NCI-H1417 treated with DMSO at 0.1 percent for 48 hours (cell line): ENCODE measurements at regions not wholly inside any gene's neighbourhood (a gene's known extent, or its start where the extent isn't known, plus 50 kb on each side); places are given as distances from the start of the nearest gene placed in this dataset.

Source experiments
- DNase-seq: peaks from one replicate; lab custom pipeline; 2025; lab: John Stamatoyannopoulos, UW

- no peak for DNase-seq
Observed at GRCh38 chr1:79398501-79398900, 392.0 kb upstream of the ADGRL4 start.

DNA sequence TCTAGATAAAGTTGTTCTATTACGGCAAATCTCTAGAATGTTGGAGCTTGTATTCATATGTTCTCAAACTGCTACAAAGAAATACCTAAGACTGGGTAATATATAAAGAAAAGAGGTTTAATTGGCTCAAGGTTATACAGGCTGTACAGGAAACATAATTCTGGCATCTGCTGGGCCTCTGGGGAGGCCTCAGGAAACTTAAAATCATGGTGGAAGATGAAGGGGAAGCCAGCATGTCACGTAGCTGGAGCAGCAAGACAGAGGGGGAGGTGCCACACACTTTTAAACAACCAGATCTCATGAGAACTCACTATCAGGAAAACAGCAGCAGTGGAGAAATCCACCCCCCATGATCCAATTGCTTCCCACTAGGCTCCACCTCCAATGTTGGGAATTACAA is 390.4 kb upstream of the ADGRL4 start:
- DNase-seq = no peak

- DNase-seq = no peak
Observed at GRCh38 chr1:79388694-79389361, 382.3 kb upstream of the ADGRL4 start.

DNA sequence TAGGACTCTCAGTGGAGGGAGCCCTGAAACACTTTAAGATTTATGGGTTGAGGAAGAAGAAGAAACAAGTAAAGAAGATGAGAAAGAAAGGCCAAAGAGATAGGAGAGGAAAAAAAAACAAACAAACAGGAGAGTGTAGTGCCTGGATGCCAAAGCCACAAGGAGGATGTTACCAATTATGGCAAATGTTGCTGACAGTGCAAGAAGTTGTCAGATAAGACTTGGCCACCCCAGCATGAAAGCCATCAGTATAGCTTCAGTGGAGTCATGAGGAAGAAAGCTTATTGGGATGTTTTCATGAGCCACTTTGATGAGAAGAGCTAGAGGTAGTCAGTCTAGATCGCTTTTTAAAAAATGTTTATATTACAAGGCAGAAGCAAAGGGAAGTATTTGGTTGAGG is 380.2 kb upstream of the ADGRL4 start:
- no peak for DNase-seq

DNA sequence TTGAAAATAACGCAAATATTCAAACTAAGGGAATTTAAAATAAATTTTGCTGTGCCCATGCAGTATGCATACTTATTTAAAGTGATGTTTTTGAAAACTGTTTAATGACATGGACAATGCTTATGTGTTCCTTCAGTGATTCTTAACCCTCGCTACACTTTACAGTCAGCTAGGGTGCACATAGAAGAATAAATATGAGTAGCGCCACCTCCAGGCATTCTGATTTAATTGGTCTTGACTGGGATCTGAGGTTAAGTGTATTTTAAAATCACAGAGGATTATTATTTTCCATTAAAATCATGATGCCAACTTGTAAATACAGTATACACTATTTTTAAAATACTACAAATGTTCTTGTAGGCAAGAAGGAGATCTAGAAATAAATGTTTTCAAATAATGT is 373.5 kb upstream of the ADGRL4 start:
- no peak for DNase-seq

DNA sequence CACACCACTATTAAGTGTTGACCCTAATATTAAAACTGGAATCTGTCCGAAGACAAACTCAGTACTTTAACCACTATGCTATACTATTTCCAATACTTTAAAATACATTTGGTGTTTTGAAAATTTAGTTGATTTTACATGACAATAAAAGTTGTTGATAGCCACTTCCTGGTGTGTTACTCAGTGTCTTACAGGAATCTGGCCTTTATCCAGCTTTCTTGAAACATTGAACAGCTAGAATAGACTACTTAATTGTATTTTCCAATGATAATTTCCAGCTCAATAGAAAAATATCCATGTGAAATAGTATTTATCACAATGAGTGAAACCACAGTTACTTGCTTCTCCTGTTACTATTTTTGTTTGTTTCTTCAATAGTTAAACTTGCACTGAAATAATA is 369.6 kb upstream of the ADGRL4 start:
- DNase-seq = no peak

DNA sequence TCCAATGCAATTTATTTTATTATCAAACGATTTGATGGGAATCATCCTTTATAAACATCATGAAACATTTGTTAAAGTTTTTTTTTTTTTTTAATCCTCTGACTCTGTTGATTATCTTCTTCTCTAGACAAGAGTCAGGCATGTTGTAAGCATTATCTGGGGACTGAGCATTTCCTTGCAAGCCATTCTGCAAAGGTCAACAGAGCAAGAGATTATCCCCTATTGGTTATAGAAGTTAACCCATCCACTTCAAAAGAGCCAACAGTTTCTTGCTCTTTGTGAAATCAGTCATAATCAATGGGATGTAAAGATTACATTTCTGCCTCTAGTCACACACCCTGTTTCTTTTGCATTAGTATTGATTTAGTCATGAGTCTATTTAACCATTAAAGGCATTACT is 368.8 kb upstream of the ADGRL4 start:
- no peak for DNase-seq

DNA sequence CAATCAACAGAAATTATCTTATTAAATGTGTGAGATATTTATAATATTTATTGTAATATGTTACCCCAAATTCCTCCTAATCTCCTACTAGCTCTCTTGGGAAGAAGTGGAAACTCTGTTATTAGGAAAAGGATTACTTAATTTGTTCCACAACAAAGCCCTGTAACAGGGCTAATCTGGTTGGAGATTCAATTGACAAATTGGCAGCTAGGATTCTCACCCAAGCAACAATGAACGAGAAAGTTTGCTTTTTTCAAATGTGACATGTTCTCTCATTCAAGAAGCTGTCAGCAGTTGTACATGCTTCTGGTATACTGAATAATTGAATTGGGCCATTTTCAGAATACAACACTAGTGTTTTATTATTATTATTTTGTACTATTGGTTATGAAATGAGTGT is 367.9 kb upstream of the ADGRL4 start:
- DNase-seq = no peak

DNA sequence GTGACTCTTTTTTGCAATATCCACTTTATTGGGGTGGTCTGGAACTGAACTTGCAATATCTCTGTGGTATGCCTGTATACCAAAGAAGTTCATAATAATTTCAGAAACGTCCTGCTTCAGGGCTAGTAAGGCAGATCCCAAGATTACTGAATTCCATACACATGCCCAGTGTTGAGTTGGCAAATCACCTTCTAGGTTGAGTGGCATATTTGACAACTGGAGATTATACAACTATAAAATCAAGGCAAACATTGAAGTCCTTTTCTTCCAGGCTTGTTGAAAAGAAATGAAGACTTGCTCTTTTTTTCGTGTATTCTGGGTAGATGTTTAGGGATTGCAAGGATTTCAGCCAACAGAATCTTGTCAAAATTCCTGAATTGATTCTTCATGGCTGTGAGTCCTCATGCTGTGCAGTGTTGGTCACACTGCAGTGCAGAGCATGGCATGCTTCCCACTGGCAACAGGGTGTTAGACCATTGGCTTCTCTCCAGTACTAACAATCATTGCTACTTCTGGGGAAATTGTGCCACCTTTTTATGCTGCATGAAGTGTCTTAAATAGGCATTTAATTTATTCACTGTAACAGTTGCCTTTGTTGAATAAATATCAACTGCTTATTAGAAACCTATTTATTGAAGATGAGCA is 367.1 kb upstream of the ADGRL4 start:
- no peak for DNase-seq

GRCh38 chr1:79371802-79372201 is 365.3 kb upstream of the ADGRL4 start:
- DNase-seq = no peak

DNA sequence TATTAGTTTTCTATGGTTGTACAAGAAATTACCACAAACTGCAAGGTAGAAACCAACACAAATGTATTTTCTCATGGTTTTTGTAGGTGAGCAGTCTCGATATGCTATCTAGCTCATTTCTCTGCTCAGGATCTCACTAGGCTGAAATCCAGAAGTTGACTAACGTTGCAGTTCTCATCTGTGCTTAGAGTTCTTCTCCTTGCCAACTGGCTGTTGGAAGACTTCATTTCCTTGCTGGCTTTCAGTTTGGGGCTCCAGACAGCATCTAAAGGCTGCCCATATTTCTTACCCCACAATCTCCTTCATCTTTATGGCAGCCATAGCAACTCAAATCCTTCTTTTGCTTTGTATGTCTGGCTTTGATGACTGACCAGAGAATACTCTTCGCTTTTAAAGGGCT is 362.6 kb upstream of the ADGRL4 start:
- DNase-seq = no peak

DNA sequence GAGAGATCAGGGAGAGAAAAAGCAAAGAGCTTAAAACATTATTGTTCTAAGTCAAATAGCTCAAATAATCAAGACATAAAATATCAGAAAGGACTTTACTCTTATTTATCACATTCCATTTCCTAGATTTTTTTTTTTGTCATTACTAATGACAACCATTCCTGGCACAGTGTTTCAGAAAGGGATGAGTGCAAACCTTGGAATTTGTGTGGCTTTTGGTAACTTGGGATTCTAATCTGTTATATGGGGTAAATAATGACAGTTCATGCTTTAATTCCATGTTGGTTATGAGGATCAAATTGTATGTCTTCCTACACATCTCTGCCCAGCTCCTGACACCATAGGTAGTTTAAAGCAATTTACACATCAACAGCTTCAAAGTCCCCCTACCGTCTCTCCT is 358.4 kb upstream of the ADGRL4 start:
- no peak for DNase-seq

GRCh38 chr1:79363430-79363829 is 356.9 kb upstream of the ADGRL4 start:
- peak; percentile 57 for DNase-seq

GRCh38 chr1:79362470-79362869 is 355.9 kb upstream of the ADGRL4 start:
- no peak for DNase-seq

- DNase-seq = no peak
Observed at GRCh38 chr1:79355090-79355489, 348.6 kb upstream of the ADGRL4 start.

GRCh38 chr1:79353224-79353623 is 346.7 kb upstream of the ADGRL4 start:
- DNase-seq = no peak

DNA sequence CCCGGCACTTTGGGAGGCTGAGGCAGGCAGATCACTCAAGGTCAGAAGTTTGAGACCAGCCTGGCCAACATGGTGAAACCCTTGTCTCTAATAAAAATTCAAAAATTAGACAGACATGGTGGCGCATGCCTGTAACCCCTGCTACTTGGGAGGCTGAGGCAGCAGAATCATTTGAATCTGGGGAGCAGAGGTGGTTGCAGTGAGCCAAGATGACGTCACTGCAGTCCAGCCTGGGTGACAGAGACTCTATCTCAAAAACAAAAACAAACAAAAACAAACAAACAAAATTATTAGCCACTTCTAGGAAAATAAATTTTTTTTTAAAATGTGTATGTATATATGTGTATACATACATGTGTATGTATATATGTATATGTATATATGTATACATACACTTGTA is 320.3 kb upstream of the ADGRL4 start:
- no peak for DNase-seq

- DNase-seq = no peak
Observed at GRCh38 chr1:79325705-79326104, 319.2 kb upstream of the ADGRL4 start.

DNA sequence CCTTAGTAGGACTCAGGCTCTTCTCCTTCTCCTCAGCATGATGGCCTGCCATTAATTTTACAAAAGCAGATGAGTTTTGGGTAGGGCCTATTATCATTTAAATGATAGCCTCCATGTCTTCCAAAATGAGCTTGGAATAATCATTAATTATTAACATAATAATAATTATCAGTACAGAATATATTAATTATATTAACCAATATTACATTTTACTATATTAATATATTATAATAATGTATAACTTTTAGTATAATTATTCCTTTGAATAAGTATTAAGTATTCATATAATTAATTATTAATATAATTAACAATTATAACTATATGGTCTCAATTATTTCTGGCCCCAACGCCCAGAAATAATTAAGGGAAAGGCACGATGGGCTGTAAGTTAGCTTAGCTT is 318.6 kb upstream of the ADGRL4 start:
- DNase-seq = no peak

DNA sequence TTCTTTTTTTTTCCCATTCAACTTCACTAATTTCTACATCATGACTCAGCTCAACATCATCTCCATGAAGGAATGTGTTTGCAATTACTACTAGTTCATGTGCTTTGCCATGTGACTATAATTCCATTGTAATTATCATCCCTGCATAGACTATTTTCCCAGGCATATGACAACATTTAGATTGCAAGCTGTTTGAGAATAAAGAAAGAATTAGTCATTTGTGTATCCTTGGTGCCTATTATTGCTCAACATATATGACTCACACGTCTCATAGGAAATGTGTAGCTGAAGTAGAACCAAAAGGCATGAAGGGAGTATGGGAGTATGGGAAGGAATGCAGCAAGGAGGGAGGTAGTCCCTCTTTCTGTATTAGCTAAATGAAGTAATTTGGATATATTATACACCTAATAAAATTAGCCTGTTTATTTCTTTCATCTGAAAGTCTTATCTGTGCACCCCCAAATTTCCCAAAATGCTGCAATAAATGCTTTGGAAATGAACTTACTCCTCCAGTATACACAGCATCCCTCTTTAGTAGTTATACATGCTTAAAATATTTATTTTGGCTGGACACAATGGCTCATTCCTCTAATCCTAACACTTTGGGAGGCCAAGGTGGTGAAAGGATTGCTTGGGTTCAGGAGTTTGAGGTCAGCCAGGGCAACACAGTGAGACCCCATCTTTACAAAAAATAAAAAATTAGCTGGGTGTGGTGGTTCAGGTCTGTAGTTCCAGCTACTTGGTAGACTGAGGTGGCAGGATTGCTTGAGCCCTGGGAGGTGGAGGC is 316.9 kb upstream of the ADGRL4 start:
- DNase-seq = no peak

DNA sequence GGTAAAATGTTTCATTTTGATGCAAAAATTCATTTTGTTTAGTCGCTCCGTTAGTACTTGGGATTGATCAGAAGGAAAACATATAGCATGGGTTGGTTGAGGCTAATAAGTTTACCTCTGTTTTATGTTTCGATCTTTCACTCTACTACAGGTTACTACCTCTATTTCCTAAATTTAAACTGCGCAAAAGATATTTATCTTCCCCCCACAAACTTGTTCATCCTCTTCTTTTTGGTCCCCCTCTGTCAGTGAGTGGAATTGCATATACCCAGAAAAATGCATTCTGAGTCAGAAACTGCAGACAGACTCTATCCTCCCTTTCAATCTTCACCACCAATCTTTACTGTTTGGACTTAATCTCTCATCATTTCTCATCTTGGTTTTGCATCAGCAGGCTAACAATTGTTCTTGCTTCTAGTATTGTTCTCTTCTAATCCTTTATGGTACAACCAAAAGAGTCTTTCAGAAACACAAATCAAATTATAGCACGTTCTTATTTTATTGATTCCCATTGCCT is 316.0 kb upstream of the ADGRL4 start:
- no peak for DNase-seq

- no peak for DNase-seq
Observed at GRCh38 chr1:79312438-79312837, 305.9 kb upstream of the ADGRL4 start.

- DNase-seq = no peak
Observed at GRCh38 chr1:79310609-79311008, 304.1 kb upstream of the ADGRL4 start.
